Panc1 (cell line): ENCODE measurements at regions not wholly inside any gene's neighbourhood (a gene's known extent, or its start where the extent isn't known, plus 50 kb on each side); places are given as distances from the start of the nearest gene placed in this dataset.
A peak's percentile ranks its signal among the peaks of the same experiment; 100 is the strongest.

ENCODE experiments used
- ATAC-seq: fragments of 200-7000 bp; cut with Tn5 transposase; 2 replicates; pipeline ENCODE4 v1.9.1; 2020; ENCODE audit warnings: mild to moderate bottlenecking, moderate library complexity
- BruUV-seq: library from RNA; stranded (reverse); fragments of 400-500 nt; replicated peaks from 2 replicates; lab custom pipeline; 2021; lab: Mats Ljungman, UMichigan
- CTCF ChIA-PET: fragments of 300-600 bp; sonication (Branson Sonifier 250); formaldehyde crosslinking; loops from one replicate; lab custom pipeline; 2022; ENCODE audit warnings: antibody characterized with exemption; lab: Charles Lee
- POLR2A ChIA-PET: fragments of 300-600 bp; sonication (Branson Sonifier 250); formaldehyde crosslinking; loops from one replicate; lab custom pipeline; 2022; ENCODE audit warnings: antibody characterized with exemption; lab: Charles Lee
- DNase-seq: peaks from one replicate; pipeline ENCODE4 v3.0.0-alpha.2; 2010; ENCODE audit warnings: low read depth, low spot score
- H3K27ac ChIP-seq: 2 replicates; pipeline ENCODE4 v1.5.1; 2011; ENCODE audit warnings: mild to moderate bottlenecking, low read length, inconsistent platforms
- H3K27me3 ChIP-seq: fragments of 200-500 bp; sonication (Bioruptor generic); 2 replicates; pipeline ENCODE4 v1.6.0; 2014; ENCODE audit warnings: low read length, inconsistent platforms; ENCODE audit not compliant: control insufficient read depth, insufficient read depth
- H3K36me3 ChIP-seq: fragments of 200-500 bp; sonication (Bioruptor generic); 2 replicates; pipeline ENCODE4 v1.5.1; 2014; ENCODE audit warnings: inconsistent platforms, mild to moderate bottlenecking, low read length, moderate library complexity; ENCODE audit not compliant: control insufficient read depth, insufficient read depth
- H3K4me1 ChIP-seq: 2 replicates; pipeline ENCODE4 v1.5.1; 2011; ENCODE audit warnings: inconsistent platforms, mild to moderate bottlenecking, low read length, moderate library complexity; ENCODE audit not compliant: control insufficient read depth, insufficient read depth
- H3K4me3 ChIP-seq, 2 experiments: 2 replicates each; pipeline ENCODE4 v1.5.1; 2011 to 2012; ENCODE audit warnings: low read depth in 2 of 2, low read length in 2 of 2, mild to moderate bottlenecking in 2 of 2, inconsistent platforms in 1 of 2, moderate library complexity in 1 of 2
- H3K9me3 ChIP-seq: fragments of 200-500 bp; sonication (Bioruptor generic); 2 replicates; pipeline ENCODE4 v1.5.1; 2014; ENCODE audit warnings: low read depth, mild to moderate bottlenecking, inconsistent platforms, low read length, moderate library complexity; ENCODE audit not compliant: control insufficient read depth, insufficient read depth
- POLR2AphosphoS5 ChIP-seq: IDR thresholded peaks from 2 replicates; pipeline ENCODE4 v1.6.1; 2012; ENCODE audit warnings: mild to moderate bottlenecking, low read depth, low read length, moderate library complexity
- SIN3A ChIP-seq: IDR thresholded peaks from 2 replicates; pipeline ENCODE4 v1.6.1; 2012; ENCODE audit warnings: low read depth, mild to moderate bottlenecking, low read length, moderate library complexity, borderline replicate concordance; ENCODE audit not compliant: insufficient read depth
- TCF7L2 ChIP-seq: IDR thresholded peaks from 2 replicates; pipeline ENCODE4 v1.6.1; 2011; ENCODE audit warnings: mild to moderate bottlenecking, low read depth, low read length, inconsistent platforms
- in situ Hi-C: cut with HindIII; loops from 2 replicates; pipeline ENCODE4 v1.10.0; 2016; ENCODE audit warnings: low sequenced_read_pairs, low pct_unique_long_range_greater_than_20kb
- intact Hi-C: fragments of 100-400 bp; cut with micrococcal nuclease; formaldehyde crosslinking; loops from one replicate; pipeline ENCODE4 v1.10.0; 2022; ENCODE audit not compliant: unreplicated experiment
- TF ChIP-seq, protein P1 (sequence below), 2 experiments: IDR thresholded peaks; 2 replicates each; pipeline ENCODE4 v1.6.1; 2011 to 2012; ENCODE audit warnings: low read depth in 2 of 2, control low read depth in 1 of 2, low read length in 1 of 2, mild to moderate bottlenecking in 1 of 2, moderate library complexity in 1 of 2; ENCODE audit not compliant: insufficient read depth in 1 of 2
- TF ChIP-seq, protein P2 (sequence below): fragments of 450-650 bp; IDR thresholded peaks from 2 replicates; pipeline ENCODE4 v1.5.1; 2017; ENCODE audit warnings: mild to moderate bottlenecking

DNA sequence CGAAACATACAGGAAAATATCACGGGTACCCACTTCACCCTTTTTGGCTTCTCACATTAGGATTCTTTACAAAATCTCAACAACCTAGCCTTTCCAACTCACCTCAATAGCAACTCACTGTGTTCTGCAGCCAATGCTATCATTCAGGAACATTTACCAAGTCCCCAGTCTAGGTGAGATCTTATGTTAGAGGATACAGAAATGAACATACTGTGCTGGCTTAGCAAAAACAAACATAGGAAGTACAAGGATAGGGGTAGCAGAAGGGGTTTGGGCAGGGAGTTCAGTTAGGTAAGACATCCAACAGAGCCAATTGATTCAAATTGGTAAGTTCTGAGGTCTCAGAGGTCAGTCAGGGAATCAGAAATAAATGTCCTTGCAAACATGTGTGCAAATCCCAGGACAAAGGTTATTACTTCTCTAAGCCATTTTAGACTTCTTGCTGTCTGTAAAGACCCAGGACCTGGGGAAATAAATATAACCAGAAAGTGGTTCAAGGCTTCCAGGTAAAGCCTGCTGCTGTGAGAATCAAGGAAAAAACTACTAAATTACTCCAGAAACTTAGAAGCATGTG is 556.3 kb upstream of the CHAC2 start:
- BruUV-seq = no TSS peak
- TF ChIP-seq POLR2AphosphoS5 (no peak), TCF7L2 (no peak), SIN3A (no peak)
- TF ChIP-seq, protein P1, sequence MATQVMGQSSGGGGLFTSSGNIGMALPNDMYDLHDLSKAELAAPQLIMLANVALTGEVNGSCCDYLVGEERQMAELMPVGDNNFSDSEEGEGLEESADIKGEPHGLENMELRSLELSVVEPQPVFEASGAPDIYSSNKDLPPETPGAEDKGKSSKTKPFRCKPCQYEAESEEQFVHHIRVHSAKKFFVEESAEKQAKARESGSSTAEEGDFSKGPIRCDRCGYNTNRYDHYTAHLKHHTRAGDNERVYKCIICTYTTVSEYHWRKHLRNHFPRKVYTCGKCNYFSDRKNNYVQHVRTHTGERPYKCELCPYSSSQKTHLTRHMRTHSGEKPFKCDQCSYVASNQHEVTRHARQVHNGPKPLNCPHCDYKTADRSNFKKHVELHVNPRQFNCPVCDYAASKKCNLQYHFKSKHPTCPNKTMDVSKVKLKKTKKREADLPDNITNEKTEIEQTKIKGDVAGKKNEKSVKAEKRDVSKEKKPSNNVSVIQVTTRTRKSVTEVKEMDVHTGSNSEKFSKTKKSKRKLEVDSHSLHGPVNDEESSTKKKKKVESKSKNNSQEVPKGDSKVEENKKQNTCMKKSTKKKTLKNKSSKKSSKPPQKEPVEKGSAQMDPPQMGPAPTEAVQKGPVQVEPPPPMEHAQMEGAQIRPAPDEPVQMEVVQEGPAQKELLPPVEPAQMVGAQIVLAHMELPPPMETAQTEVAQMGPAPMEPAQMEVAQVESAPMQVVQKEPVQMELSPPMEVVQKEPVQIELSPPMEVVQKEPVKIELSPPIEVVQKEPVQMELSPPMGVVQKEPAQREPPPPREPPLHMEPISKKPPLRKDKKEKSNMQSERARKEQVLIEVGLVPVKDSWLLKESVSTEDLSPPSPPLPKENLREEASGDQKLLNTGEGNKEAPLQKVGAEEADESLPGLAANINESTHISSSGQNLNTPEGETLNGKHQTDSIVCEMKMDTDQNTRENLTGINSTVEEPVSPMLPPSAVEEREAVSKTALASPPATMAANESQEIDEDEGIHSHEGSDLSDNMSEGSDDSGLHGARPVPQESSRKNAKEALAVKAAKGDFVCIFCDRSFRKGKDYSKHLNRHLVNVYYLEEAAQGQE (IDR thresholded peaks at IDR 0.05; ENCODE audit: insufficient read depth in 1 of 2, low read depth in 2 of 2, low read length in 1 of 2) = no peak
- TF ChIP-seq, protein P2, sequence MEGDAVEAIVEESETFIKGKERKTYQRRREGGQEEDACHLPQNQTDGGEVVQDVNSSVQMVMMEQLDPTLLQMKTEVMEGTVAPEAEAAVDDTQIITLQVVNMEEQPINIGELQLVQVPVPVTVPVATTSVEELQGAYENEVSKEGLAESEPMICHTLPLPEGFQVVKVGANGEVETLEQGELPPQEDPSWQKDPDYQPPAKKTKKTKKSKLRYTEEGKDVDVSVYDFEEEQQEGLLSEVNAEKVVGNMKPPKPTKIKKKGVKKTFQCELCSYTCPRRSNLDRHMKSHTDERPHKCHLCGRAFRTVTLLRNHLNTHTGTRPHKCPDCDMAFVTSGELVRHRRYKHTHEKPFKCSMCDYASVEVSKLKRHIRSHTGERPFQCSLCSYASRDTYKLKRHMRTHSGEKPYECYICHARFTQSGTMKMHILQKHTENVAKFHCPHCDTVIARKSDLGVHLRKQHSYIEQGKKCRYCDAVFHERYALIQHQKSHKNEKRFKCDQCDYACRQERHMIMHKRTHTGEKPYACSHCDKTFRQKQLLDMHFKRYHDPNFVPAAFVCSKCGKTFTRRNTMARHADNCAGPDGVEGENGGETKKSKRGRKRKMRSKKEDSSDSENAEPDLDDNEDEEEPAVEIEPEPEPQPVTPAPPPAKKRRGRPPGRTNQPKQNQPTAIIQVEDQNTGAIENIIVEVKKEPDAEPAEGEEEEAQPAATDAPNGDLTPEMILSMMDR = no peak
- ATAC-seq = no peak
- H3K4me3 ChIP-seq = no peak overlapping the region
- in situ Hi-C loops (no loop called here), intact Hi-C loops (no loop called here)
- DNase-seq = no peak
- ChIA-PET CTCF (no interaction called here), POLR2A (no interaction called here)
- H3K27ac ChIP-seq = no peak overlapping the region
- H3K27me3 ChIP-seq = no peaks in the 10 kb centered on the region
- H3K4me1 ChIP-seq = no peaks in the 10 kb centered on the region
- no peaks in the 10 kb centered on the region for H3K9me3 ChIP-seq
- H3K36me3 ChIP-seq = no peaks in the 10 kb centered on the region

DNA sequence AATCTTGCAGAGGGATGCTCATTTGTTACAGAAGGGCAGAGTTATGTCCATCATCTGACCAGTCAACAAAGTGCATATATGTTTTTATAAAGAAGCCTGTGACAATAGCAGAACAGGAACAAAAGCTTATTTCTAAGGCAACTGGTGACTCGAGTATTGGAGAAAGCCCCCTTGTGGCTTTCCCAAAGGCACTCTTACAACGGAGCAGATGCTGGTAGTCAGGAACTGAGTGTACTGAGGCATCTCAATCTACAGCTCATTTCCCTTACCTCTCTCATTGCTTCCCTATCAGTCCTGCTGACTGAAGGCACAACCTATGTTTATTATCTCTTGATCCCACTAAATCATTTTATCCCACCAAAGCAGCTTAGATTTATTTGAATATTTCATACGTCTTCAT is 557.1 kb upstream of the CHAC2 start:
- no peak overlapping the region for H3K27ac ChIP-seq
- no peaks in the 10 kb centered on the region for H3K4me1 ChIP-seq
- H3K36me3 ChIP-seq = no peaks in the 10 kb centered on the region
- no peaks in the 10 kb centered on the region for H3K9me3 ChIP-seq
- no peak for ATAC-seq
- DNase-seq = no peak
- ChIA-PET CTCF (interaction anchor here (0.6 to 0.7 kb wide), 2 partner anchors 9 to 20 kb away, joined by 3 to 7 read pairs; no protein-coding TSS in a partner anchor), POLR2A (no interaction called here)
- in situ Hi-C loops (no loop called here), intact Hi-C loops (no loop called here)
- BruUV-seq = no TSS peak
- TF ChIP-seq POLR2AphosphoS5 = no peak
- TF ChIP-seq, protein P2 = peak; percentile 11; the same call in 1 of the 2 replicates
- H3K27me3 ChIP-seq = no peaks in the 10 kb centered on the region
- H3K4me3 ChIP-seq = no peak overlapping the region
